Astrocyte (in vitro differentiated cells and primary cell): ENCODE measurements at regions not wholly inside any gene's neighbourhood (a gene's known extent, or its start where the extent isn't known, plus 50 kb on each side); places are given as distances from the start of the nearest gene placed in this dataset.

Experiments used
- DNase-seq: peaks from one replicate; pipeline ENCODE4 v3.0.0-alpha.2; 2010; ENCODE audit warnings: low read depth
- FAIRE-seq: peaks from 2 replicates; lab custom pipeline; 2011; peaks lifted over from hg19 to GRCh38; lab: Jason Lieb, UNC
- H2AFZ ChIP-seq: 2 replicates; pipeline ENCODE4 v1.6.0; 2012; ENCODE audit warnings: low read depth, low read length, inconsistent platforms
- H3K27ac ChIP-seq: 2 replicates; pipeline ENCODE4 v1.5.1; 2011; ENCODE audit warnings: low read depth, low read length, inconsistent platforms
- H3K27me3 ChIP-seq: 2 replicates; pipeline ENCODE4 v1.6.0; 2011; ENCODE audit warnings: low read length, inconsistent platforms; ENCODE audit not compliant: insufficient read depth
- H3K36me3 ChIP-seq: 2 replicates; pipeline ENCODE4 v1.5.1; 2011; ENCODE audit warnings: low read length, inconsistent platforms; ENCODE audit not compliant: insufficient read depth
- H3K4me1 ChIP-seq: 2 replicates; pipeline ENCODE4 v1.5.1; 2011; ENCODE audit warnings: low read length, inconsistent platforms; ENCODE audit not compliant: insufficient read depth
- H3K4me2 ChIP-seq: 2 replicates; pipeline ENCODE4 v1.6.0; 2012; ENCODE audit warnings: low read length, inconsistent platforms
- H3K4me3 ChIP-seq: 2 replicates; pipeline ENCODE4 v1.5.1; 2011; ENCODE audit warnings: low read depth, mild to moderate bottlenecking, low read length, inconsistent platforms; ENCODE audit not compliant: insufficient read depth
- H3K79me2 ChIP-seq: 2 replicates; pipeline ENCODE4 v1.6.0; 2012; ENCODE audit warnings: mild to moderate bottlenecking, low read length, inconsistent platforms; ENCODE audit not compliant: insufficient read depth
- H3K9ac ChIP-seq: 2 replicates; pipeline ENCODE4 v1.6.0; 2012; ENCODE audit warnings: mild to moderate bottlenecking, low read length, inconsistent platforms
- H3K9me3 ChIP-seq: 2 replicates; pipeline ENCODE4 v1.5.1; 2012; ENCODE audit warnings: low read depth, mild to moderate bottlenecking, low read length, inconsistent platforms; ENCODE audit not compliant: insufficient read depth
- H4K20me1 ChIP-seq: 2 replicates; pipeline ENCODE4 v1.6.0; 2012; ENCODE audit warnings: low read length, inconsistent platforms; ENCODE audit not compliant: insufficient read depth
- H3K27ac Mint-ChIP-seq: one replicate; pipeline ENCODE4 v1.8.0; 2021; ENCODE audit warnings: mild to moderate bottlenecking, mixed read lengths; ENCODE audit not compliant: unreplicated experiment
- H3K27me3 Mint-ChIP-seq: one replicate; pipeline ENCODE4 v1.8.0; 2021; ENCODE audit warnings: low read depth, mixed read lengths; ENCODE audit not compliant: unreplicated experiment
- H3K36me3 Mint-ChIP-seq: one replicate; pipeline ENCODE4 v1.8.0; 2021; ENCODE audit warnings: low read depth, mixed read lengths; ENCODE audit not compliant: unreplicated experiment
- H3K4me1 Mint-ChIP-seq: one replicate; pipeline ENCODE4 v1.8.0; 2021; ENCODE audit warnings: low read depth, mixed read lengths; ENCODE audit not compliant: unreplicated experiment
- H3K4me3 Mint-ChIP-seq: one replicate; pipeline ENCODE4 v1.8.0; 2021; ENCODE audit warnings: mild to moderate bottlenecking, moderate library complexity, mixed read lengths; ENCODE audit not compliant: unreplicated experiment
- H3K9me3 Mint-ChIP-seq: one replicate; pipeline ENCODE4 v1.8.0; 2021; ENCODE audit warnings: mild to moderate bottlenecking, mixed read lengths; ENCODE audit not compliant: unreplicated experiment
- EZH2 ChIP-seq: IDR thresholded peaks from 2 replicates; pipeline ENCODE4 v1.6.1; 2012; ENCODE audit warnings: mild to moderate bottlenecking, low read length, inconsistent platforms; ENCODE audit not compliant: insufficient read depth
- TF ChIP-seq, protein P1 (sequence below): IDR thresholded peaks from 2 replicates; pipeline ENCODE4 v1.5.1; 2011; ENCODE audit warnings: low read depth, mild to moderate bottlenecking, inconsistent platforms, low read length, moderate library complexity; ENCODE audit not compliant: insufficient read depth

DNA sequence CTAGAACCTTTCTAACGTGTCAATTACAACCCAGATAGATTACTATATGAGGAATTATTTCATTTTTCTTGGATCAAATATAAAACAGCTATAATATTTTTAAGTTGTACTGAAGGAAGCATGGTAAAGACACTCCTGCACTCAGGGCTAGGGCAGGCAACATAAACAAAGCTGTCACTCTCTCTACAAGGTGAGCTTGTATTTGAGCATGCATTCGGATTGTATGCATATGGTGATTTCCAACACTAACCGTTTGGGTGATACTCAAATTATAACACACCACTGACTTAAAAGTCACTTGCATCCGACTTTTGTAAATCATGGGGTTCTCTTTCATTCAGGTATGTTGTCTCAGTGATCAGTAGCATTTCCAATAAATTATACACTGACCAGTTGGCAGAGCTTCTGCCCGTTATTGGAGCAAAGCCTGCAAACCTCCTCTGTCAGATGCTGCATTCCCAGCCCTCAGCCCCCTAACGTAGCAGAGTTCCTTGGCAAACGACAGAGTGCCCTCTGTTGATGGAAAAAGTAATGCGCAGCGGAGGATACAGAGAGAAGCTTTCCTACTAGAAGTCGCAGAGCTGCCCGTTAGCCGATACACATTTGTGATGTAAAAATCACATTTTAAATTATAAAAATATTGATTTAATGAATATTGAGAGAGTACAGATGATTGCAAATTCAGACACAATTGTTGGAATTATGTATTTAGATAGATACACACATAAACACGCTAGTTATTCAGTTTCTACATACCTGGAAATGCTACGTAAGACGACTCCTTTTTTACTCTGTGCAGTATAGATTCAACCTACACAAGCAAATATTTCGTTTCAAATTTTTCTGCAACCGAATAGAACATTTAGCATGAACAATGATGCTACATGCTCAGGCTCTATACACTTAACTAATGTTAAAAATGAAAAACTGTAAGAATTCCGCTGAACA, 173.9 kb upstream of the SP4 start:
- Histone ChIP-seq H3K27me3 (peaks cover 2% of the 10 kb centered on the region), H3K9me3 (no peaks in the 10 kb centered on the region), H3K36me3 (no peaks in the 10 kb centered on the region), H3K4me3 (no peak overlapping the region), H4K20me1 (no peaks in the 10 kb centered on the region), H3K9ac (no peak overlapping the region), H3K79me2 (no peaks in the 10 kb centered on the region), H3K27ac (no peak overlapping the region), H3K4me1 (no peaks in the 10 kb centered on the region), H2AFZ (no peak overlapping the region), H3K4me2 (no peak overlapping the region)
- Mint-ChIP-seq H3K9me3 (no peaks in the 10 kb centered on the region), H3K4me3 (no peak overlapping the region), H3K4me1 (no peaks in the 10 kb centered on the region), H3K27me3 (peaks cover 20% of the 10 kb centered on the region), H3K27ac (no peak overlapping the region), H3K36me3 (no peaks in the 10 kb centered on the region)
- no peak for TF ChIP-seq EZH2
- TF ChIP-seq, protein P1, sequence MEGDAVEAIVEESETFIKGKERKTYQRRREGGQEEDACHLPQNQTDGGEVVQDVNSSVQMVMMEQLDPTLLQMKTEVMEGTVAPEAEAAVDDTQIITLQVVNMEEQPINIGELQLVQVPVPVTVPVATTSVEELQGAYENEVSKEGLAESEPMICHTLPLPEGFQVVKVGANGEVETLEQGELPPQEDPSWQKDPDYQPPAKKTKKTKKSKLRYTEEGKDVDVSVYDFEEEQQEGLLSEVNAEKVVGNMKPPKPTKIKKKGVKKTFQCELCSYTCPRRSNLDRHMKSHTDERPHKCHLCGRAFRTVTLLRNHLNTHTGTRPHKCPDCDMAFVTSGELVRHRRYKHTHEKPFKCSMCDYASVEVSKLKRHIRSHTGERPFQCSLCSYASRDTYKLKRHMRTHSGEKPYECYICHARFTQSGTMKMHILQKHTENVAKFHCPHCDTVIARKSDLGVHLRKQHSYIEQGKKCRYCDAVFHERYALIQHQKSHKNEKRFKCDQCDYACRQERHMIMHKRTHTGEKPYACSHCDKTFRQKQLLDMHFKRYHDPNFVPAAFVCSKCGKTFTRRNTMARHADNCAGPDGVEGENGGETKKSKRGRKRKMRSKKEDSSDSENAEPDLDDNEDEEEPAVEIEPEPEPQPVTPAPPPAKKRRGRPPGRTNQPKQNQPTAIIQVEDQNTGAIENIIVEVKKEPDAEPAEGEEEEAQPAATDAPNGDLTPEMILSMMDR: peak; percentile 47
- FAIRE-seq: no peak
- peak; percentile 11 for DNase-seq

DNA sequence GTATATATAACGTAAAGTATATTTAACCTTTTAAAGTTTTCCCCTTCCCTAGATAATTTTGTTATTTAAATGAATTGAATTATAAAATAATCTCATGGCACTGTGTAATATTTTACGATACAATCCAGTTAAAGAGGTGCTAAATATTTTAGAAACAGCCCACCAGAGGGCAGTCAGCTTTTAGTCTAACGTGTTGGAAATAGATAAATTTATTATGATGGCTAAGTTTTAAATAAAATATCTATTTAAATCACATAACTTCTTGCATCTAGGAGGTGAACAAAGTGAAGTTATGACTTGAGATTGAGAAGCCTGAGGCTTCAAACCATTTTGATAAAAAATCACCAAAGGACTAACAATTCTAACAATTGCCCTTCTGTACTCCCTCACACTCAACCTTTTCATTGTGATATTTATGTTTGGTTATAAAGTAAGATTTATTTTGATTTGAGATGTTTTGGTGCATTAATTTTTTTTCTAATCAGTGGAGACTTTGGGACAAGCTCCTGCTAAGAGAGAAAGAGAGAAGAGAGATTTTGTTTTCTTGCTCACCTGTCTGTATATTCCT, 171.5 kb upstream of the SP4 start:
- no peak overlapping the region for H3K4me3 ChIP-seq
- DNase-seq (peak; percentile 7), FAIRE-seq (no peak)
- no peak overlapping the region for H3K27ac ChIP-seq
- TF ChIP-seq EZH2: no peak
- TF ChIP-seq, protein P1: no peak
- H2AFZ ChIP-seq: no peak overlapping the region
- H3K4me2 ChIP-seq: no peak overlapping the region
- H3K9ac ChIP-seq: no peak overlapping the region
- Mint-ChIP-seq H3K36me3 (no peaks in the 10 kb centered on the region), H3K4me3 (no peak overlapping the region), H3K9me3 (no peaks in the 10 kb centered on the region), H3K4me1 (no peaks in the 10 kb centered on the region), H3K27me3 (peaks cover 16% of the 10 kb centered on the region), H3K27ac (no peak overlapping the region)
- H4K20me1 ChIP-seq: no peaks in the 10 kb centered on the region
- no peaks in the 10 kb centered on the region for H3K27me3 ChIP-seq
- H3K9me3 ChIP-seq: no peaks in the 10 kb centered on the region
- no peaks in the 10 kb centered on the region for H3K4me1 ChIP-seq
- H3K36me3 ChIP-seq: no peaks in the 10 kb centered on the region
- no peaks in the 10 kb centered on the region for H3K79me2 ChIP-seq

DNA sequence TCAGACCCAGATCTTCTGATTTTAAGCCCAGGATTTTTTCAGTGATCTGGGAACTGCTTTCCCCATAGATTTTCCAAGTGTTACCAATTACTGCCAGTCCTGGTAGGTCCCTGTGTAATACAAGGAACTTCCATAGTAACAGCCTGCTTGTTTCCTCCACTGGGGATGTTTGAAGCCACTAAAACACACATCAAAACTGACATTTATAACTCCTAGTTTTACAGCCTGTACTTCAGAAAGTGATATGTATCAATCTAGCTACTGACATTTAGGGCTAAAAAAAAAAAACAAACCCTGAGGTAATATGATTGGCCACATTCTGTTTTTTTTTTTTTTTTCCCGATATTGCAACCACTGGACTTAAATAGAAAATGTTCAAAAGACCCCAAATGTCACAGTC, 166.9 kb upstream of the SP4 start:
- Histone ChIP-seq H3K4me2 (no peak overlapping the region), H3K27me3 (no peaks in the 10 kb centered on the region), H3K4me1 (no peaks in the 10 kb centered on the region), H4K20me1 (no peaks in the 10 kb centered on the region), H3K36me3 (no peaks in the 10 kb centered on the region), H3K9me3 (no peaks in the 10 kb centered on the region), H3K79me2 (no peaks in the 10 kb centered on the region), H3K27ac (no peak overlapping the region), H2AFZ (no peak overlapping the region), H3K9ac (no peak overlapping the region), H3K4me3 (no peak overlapping the region)
- TF ChIP-seq, protein P1: no peak
- no peak for TF ChIP-seq EZH2
- Mint-ChIP-seq H3K36me3 (no peaks in the 10 kb centered on the region), H3K4me3 (no peak overlapping the region), H3K4me1 (no peaks in the 10 kb centered on the region), H3K27me3 (no peaks in the 10 kb centered on the region), H3K9me3 (no peaks in the 10 kb centered on the region), H3K27ac (no peak overlapping the region)
- FAIRE-seq (no peak), DNase-seq (no peak)
